ENCODE measurements at regions not wholly inside any gene's neighbourhood (a gene's known extent, or its start where the extent isn't known, plus 50 kb on each side); places are given as distances from the start of the nearest gene placed in this dataset.

DNA sequence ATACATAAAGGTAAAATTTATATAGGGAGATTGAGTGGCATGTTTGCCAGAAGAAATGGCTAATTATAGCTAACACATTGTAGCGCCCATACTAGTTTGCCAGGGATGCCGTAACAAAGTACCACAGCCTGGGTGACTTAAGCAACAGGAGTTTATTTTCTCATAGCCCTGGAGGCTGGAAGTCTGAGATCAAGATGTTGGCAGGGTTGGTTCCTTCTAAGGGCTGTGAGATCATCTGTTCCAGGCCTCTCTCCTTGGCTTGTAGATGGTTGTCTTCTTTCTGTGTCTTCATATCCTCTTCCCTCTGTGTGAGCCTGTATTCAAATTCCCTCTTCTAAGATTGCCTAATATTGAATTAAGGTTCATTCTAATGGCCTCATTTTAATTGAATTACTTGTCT lies 417.5 kb upstream of the OPRM1 start:
- DNase-seq: no peak

DNA sequence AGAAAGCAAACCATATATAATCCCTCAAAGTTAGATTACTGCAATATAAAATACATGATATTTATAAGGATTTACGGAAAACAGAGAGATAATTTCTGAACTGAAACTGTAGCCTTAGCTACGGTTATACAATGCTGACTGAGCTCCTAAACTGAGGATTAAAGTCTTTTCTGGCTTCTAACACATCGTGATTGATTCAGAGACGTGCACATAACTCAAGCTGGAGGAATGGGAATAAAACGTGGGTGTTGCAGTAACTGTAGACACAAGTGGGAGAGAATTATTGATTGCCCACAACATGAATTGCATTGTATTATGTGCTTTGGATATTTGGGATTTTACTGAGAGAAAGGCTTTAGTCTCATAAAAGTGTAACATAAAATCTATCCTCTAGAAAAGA lies 418.0 kb upstream of the OPRM1 start:
- no peak for DNase-seq

DNA sequence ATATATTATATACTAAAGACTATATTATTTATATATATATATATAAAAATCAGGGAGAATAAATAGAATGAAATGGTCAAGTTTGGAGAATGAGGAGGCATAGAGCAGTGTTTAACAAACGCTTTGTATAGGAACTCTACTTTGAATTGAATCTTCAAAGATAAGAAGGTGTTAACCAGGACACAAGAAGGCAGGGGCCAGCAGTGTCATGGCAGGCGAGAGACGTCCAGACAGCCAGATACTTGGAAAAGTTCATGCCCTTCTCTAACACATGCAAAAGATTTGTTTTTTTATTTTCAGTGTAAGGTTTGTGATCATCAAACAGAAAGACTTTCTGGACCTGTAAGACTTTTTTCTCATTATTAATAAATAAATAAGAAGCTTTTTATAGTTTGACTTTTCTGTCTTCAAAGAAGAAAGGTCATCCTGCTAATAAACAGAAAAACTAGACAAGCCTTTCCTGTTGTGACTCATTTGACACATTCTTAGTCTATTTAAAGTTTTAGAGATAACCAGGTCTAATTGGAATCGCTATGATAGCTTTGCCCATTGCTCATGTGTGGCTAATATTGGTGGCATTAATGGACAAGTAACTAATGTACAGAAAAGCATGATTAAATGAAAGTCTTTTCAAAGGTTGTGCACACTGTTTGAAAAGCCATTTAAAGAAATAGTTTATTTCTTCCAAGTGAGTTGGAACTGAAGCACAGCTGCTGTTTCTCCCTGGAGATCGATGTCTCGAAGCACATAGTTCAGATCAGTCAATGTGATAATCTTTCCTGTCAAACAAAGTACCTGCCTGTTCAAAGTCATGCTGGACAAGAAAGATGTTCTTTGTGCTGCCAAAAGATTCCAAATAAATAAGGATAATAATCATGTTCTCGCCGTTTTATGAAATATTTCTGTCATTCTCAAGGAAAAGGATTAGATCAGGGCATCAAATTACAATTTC lies 420.4 kb upstream of the OPRM1 start:
- no peak for DNase-seq

DNA sequence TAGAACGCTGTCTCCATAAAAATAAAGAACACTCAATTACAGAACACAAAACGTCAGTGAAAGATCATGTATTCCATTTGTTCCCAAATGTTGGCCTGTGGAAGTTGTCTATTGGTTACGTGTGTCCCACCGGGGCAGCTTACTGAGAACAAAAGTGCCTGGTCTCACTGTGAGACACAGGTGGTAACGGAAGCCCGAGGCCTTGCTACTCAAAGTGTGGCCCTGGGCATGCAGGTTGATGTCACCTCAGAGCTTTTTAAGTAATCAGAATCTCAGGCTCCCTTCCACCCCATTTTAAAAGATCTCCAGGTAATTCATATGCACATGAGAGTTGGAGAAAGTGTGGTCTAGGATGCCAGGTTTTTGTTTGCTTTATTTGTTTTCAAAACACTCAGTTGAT lies 422.5 kb upstream of the OPRM1 start:
- no peak for DNase-seq

DNA sequence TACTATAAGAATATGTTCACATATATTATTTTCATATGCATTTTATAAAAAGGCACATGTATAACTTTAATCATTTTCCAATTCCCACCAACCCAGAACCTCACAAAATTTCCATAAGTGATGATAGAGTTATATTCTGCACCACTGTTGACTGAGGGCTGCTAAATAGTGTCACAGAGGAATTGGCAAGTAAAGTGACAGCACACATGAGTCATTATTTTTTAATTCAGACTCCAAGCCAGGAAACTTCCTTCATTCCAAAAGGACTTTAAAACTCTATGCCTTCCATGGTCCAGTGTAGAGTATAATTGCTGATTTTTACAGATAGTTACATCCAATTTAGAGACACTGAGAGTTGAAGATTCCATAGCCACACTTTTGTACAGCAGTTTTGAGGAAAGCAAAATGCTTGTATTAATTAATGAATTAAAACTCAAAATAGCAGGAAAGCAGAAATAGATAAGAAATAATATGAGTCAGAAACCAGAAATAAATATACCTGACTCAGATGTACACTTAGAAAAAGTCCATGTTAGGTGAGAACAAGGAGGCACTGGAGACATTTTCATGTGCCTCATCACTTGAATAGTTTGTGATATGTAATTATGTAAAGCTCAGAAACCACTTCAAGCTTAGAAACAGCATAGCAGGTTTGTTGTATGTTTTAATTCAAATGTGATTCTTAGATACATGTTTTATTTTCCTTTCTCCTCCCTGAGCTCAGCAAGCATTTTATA lies 425.2 kb upstream of the OPRM1 start:
- DNase-seq: no peak

DNA sequence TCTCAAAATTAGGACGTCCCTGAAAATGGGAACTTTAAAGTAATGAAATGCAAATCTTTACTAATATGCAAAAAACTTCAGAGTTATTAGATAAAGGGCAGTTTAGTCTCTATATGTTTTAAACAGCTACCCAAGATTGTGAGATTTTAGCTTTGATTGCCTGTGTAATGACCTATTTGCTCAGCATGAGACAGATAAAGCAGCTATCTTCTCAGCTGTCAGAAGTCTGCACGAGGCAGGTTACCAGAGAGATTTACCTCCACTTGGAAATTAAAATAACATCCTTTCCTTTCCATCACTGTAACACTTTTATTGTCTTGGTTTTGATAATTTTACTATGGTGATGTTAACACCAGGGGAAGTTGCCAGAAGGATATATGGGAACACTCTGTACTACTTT lies 436.6 kb upstream of the OPRM1 start:
- DNase-seq: no peak

DNA sequence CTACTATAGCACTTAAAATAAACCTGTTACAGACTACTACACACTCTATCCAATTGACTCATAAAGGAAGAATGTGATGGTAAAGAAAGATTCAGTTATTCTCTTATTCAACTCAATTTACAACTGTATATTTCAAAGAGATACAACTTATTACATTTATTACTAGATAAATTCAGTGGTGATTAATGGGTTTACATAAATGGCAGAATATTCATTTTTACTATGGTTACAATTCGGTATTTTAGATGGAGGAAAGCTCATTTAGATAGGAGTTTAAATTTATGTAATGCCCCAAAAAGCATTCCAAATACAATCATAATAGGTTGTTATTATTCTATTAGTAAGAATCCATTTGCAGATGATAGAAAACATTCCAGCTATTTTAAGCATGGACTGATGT lies 439.1 kb upstream of the OPRM1 start:
- DNase-seq: no peak

DNA sequence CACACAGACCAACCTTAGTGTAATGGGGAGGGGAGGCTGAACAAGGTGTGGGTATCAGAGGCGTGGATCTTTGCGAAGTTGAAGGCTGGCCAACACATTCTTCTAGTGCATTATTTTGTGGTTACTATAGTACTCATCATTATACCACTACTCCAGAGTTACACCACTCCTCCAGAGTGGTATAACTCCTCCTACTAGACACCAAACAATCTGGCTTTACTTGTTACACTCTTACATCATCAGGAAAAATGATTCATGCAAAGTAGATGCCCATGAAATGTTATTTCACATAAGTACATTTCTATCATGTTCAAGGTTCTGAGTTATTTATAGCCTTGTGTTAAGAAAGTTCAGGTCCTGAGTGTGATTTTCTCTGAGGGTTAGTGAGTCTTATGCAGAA lies 443.1 kb upstream of the OPRM1 start:
- no peak for DNase-seq

DNA sequence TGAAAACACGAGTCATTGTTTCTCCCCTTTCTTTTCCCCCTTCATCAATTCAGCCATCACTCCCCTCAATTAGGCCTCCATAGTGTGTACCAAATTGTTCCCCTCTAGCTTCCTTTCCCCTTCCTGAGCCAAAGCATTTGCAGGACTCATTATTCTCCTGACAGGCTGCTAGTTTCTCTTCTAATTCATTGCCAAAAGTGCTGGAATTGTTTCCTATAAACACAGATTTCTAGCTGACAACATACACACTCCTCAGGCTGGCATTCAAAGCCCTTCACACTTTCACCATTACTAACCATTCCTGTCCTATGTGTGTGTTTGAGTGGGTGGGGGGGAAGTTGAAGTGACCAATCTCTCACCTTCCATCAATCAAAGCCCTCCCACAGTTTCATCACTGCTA lies 444.2 kb upstream of the OPRM1 start:
- no peak for DNase-seq

DNA sequence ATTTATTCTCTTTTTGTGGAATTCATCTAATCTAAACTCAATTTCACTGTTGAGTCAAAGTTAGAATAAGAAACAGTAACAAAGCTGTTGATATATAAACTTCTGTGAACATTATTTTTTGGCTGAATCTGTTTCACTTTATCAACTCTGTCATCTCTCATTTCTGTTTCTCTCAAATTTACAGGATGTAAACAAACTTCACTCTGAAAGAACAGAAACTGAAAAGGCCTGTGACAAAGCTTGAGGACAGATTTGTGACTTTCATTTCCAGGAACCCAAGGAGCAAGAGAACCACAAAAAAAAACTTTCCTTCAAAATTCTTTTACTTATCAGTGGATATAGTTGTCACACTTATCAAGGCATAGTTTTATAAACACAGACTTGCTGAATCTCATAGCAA lies 447.9 kb upstream of the OPRM1 start:
- DNase-seq: no peak

DNA sequence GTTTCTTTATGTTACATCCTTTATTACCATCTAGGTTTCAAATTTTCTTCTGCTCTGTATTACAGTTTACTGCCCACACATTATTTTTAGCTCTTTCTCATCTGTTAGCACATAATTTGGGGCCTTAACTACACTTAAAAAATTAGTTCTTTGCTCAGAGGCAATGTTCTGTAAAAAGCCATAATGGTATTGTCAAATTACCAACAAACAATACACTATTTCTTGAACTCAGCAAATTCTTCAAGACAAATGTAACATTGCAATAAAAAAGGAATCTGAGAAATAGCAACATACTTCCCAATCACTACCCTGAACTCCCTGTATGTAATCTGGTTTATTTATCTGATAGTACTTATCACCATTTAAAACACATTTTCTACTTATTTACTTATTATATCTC lies 448.6 kb upstream of the OPRM1 start:
- DNase-seq: no peak

DNA sequence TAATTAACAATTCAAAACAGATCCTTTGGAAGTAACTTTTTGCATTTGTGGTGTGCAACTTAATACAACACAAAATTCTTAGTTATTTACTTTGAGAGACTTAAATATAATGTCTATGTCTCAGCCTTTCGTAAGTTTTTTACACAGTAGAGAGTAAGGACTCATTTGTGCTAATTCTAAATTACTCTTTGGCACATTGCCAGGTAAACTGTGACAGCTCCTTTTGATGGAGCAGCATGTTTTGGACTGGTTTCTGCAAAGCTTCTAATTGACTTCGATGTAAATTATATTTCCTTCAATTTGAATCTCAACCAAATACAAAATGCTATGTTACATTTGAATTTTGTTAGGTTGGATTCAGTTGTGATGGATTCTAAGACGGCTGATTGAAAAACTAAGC lies 450.7 kb upstream of the OPRM1 start:
- DNase-seq: no peak

DNA sequence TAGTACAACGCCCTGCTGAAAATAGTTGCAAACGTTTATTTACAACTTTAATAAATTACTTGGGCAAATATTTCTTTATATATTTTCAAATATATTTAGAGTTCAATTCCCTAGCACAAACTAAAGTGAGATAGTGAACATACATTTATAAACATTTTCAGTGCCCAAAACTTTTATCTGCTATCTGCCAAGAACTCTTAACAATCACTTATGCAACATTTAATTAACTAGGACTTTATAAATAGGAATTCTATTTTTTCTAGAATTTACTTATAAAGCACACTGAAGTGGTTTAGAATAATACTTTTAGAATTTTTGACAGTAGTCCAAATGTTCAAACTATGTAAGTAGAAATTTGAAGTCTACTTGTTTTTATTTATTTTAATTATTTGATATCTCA lies 452.6 kb upstream of the RGS17 start:
- DNase-seq: no peak

DNA sequence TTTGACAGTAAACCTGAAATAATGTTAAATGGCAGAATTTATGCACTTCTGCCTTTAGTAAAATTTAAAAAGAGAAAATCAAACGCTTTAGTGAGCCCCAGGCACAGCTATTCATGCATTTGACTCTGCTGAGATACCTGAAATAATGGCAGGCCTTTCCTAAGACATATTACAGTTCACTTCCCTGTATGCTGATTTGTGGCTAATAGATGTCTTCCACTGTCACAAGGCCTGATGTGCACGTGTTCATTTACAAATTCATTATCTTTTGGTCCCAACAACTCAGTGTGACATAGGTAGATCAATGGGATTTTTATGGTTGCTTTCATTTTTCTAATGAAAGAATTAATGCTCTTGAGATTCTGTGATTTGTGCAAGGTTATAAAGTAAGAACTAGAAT lies 449.7 kb upstream of the RGS17 start:
- no peak for DNase-seq

DNA sequence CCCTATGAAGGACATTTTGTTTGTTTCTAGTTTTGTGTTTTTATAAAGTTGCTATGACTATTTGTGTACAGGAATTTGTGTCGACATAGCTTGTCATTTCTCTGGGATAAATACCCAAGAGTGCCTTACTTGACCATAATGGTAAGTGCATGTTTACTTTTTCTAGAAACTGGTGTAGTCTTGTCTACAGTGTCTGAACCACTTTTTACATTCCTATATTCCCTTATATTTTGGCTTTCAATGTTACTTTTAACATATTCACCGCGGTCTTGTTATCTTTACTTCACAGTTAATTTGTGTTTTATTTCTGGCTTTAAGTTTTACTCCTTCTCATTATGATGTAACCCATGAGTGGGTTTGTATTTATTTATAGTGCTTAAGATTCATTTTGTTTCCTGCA lies 444.4 kb upstream of the RGS17 start:
- no peak for DNase-seq

DNA sequence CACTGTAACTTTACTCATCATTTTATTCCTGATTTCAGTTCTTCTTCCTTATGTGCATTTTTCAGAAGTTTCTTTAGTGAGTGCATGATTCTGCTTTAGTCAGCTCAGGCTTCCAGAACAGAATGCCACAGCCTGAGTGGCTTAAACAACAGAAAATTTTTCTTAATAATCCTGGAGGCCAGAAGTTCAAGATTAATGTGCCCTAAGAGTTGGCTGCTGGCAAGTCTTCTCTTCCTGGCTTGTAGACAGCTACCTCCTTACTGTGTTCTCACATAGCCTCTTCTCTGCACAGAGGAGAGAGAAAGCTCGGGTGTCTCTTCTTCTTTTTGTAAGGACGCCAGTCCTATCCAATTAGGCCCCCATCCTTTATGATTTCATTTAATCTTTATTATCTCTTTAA lies 443.1 kb upstream of the RGS17 start:
- no peak for DNase-seq

DNA sequence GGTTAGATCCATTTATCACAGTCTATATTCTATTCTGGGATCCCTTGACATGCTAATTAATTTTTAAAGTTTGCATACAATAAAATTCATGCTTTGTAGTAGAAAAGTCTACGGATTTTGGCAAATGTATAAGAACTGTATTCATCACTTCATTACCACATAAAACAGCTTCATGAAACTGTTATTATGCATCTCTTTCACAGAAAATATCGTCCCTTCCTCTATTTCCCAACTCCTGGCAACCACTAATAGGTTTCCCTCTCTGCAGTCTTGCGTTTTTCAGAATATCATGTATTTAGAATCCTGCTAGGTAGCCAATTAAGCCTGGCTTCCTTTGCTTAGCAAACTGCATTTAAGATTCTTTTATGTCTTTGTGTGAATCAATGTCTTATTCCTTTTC lies 441.3 kb upstream of the RGS17 start:
- no peak for DNase-seq

DNA sequence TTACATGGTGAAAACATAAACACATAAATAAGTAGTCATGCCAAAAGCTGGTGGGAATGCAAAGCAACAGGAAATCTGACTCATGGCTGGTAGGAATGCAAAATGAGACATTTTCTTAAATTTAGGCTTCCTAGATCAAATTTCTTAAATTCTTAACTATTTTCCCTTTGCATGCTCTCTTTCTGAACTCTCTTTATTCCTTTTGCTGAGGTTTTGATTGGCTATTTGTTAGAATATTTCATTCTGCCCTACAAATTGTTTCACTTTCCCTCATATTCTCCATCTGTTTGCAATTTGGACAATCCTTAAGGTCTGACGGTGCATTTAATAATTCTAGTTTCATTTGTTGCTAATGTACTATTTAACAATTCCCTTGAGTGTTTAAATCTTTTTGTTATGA lies 437.5 kb upstream of the RGS17 start:
- DNase-seq: no peak

DNA sequence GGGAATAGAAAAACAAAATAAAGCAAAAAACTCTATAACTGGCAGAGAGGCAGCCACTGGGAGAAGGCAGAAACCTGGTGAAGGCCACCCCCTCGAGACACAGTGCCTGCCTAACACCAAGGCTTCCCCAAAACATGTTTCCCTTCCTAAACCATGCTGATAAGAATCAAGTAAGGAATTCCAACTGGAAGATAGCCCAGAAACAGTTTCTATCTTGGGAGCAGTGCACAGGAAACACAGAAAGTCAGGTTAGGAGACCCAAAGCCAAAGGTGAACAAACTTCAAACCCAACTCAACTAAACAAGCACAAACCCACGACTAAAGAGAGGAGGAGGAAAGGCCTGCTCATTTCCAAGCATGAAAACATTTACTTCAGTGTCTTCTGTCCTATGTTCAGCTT lies 433.7 kb upstream of the RGS17 start:
- no peak for DNase-seq

DNA sequence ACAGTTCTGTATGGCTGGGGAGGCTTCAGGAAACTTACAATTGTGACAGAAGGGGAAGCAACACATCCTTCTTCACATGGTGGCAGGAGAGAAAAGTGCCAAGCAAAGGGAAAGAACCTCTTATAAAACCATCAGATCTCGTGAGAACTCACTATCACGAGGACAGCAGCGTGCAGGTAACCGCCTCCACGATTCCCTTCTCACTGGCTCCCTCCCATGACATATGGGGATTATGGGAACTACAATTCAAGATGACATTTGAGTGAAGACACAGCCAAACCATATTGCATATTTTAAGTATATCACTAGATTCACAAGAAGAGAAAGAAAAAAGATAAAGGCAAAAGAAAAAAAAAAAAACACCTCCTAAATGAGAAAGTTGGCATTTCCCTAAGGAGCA lies 431.9 kb upstream of the RGS17 start:
- no peak for DNase-seq

DNA sequence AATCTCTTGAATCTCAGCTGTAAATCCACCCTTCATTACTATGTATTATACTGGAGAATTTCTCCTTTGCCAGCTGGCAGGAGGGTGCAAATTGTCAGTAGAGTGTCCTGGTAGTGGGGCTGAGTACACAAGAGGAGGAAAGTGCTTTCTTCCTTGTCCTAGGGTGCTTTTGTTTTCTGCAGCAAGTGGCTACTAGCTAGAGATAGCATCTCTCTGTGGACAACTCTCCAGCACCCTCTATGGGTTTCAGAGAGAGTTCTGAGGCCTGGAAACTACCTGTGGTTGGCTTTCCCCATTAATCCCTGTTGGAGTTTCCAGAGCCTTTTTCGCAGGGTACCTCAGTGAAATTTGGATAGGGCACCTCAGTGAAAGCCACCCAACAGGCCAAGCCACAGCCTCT lies 422.5 kb upstream of the RGS17 start:
- no peak for DNase-seq

DNA sequence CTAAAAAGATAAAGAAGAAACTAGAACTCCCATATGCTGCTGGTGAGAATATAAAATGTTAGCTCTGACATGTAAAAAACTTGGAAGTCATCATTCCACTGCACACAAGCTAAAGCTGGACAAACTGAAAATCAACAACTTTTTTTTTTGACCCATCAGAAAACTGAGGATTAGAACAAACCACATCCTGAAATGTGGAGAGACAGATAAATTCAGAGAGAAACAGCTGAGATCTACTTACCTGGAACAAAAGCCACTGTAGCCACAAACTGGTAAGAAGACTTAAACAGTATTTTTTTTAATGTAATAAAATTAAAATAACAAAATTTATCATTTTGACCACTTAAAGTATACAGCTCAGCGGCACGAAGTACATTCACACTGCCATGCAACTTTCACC lies 408.5 kb upstream of the RGS17 start:
- DNase-seq: no peak

DNA sequence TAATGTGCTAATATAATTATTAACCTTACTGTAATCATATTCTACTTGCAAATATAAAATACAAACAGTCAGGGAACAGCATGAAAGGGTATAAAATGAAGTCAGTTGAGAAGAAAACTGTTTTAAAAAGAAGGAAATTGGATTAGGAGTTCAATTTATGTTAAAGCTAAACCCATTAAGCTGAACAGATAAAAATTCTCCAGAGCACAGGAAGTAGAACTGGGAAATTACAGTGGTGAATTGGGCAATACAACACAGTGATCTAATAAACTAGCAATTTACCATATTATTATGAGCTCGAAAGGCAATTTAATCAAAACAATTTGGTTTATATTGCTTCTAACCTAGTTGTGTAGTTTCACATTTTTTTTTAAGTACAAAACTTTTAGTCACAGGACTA lies 407.4 kb upstream of the RGS17 start:
- DNase-seq: no peak

DNA sequence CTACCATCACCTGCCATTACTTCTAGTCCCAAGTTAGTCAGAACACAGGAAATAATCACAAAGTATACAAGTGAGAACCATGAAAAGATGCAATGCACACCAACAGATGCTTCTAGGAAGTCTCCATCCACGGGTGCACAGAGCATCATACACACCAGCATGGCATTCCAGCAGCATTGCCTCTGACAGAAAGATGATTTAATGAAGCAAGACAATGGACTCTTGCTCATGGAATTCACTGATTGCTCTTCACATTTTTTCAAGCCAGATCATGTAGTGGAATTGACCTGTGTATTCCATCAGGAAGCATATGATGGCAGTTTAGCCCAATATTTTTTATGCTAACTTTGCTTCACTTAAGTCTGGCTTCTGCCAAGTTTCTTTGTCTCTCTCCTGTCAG lies 406.3 kb upstream of the RGS17 start:
- DNase-seq: no peak

DNA sequence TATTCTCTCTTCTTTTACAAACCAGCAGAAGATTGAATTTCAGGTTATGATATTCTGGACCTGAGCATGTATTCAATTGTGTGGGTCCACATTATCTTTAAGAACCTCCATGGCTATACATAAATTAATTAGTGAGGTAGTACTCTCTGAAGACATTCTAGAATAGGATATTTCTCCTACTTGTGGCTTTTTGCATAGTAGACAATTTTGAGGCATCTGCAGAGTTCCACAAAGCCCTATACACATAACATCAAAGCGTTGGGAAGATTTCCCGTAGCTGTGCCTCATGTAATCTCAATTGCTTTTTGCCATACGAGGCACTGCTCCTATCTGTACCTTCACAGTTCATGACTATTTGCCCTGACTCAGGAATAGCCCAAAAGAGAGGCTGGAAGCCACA lies 395.4 kb upstream of the RGS17 start:
- DNase-seq: no peak

Measured in activated naive CD4-positive, alpha-beta T cell (primary cell).